ENCODE measurements at regions not wholly inside any gene's neighbourhood (a gene's known extent, or its start where the extent isn't known, plus 50 kb on each side); places are given as distances from the start of the nearest gene placed in this dataset.

GRCh38 chr15:25501828-25502446, 63.1 kb upstream of the UBE3A start:
- peak in 1 of 14 donors; percentile 11 for DNase-seq

- no peak for DNase-seq
Measured at GRCh38 chr15:25498835-25499234, 60.0 kb upstream of the UBE3A start.

- no peak for DNase-seq
Measured at GRCh38 chr15:25497934-25498333, 59.1 kb upstream of the UBE3A start.

GRCh38 chr15:25493823-25494526, 55.2 kb upstream of the UBE3A start:
- no peak for DNase-seq

- no peak for DNase-seq
Measured at GRCh38 chr15:25492315-25492714, 53.5 kb upstream of the UBE3A start.
